ENCODE measurements at regions not wholly inside any gene's neighbourhood (a gene's known extent, or its start where the extent isn't known, plus 50 kb on each side); places are given as distances from the start of the nearest gene placed in this dataset.

DNA sequence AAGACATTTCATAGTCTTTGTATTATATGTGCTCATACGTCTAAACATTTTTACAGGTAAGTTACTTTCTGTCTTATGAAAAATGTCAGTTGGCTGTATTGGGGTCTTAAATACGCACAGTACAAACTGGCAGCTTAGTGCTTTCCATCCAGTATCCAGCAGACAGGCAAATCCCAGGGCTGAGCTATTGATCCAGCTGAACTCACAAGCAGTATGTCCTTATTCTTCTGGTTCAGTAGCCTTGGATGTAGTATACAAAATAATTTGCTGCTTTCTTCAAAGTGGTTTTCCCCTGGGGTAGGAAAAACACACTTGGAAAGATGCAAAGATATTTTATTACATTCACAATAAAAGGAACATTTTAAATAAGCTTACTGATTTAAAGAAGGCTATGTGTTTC, 617.2 kb downstream of the NR2F1-AS1 start:
- TF ChIP-seq, protein P1, sequence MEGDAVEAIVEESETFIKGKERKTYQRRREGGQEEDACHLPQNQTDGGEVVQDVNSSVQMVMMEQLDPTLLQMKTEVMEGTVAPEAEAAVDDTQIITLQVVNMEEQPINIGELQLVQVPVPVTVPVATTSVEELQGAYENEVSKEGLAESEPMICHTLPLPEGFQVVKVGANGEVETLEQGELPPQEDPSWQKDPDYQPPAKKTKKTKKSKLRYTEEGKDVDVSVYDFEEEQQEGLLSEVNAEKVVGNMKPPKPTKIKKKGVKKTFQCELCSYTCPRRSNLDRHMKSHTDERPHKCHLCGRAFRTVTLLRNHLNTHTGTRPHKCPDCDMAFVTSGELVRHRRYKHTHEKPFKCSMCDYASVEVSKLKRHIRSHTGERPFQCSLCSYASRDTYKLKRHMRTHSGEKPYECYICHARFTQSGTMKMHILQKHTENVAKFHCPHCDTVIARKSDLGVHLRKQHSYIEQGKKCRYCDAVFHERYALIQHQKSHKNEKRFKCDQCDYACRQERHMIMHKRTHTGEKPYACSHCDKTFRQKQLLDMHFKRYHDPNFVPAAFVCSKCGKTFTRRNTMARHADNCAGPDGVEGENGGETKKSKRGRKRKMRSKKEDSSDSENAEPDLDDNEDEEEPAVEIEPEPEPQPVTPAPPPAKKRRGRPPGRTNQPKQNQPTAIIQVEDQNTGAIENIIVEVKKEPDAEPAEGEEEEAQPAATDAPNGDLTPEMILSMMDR (IDR thresholded peaks at IDR 0.05 in 8 of 11, conservative IDR thresholded peaks at IDR 0.05 in 3 of 11), result no peak
- no peak for TF ChIP-seq POLR2AphosphoS5 (IDR thresholded peaks at IDR 0.05)

All from spleen (tissue), 7 donors.